Activated naive CD8-positive, alpha-beta T cell treated with anti-CD3 and anti-CD28 coated beads, Interleukin-2, amount 50 U/mL, for 24 hours (primary cell): ENCODE measurements at regions not wholly inside any gene's neighbourhood (a gene's known extent, or its start where the extent isn't known, plus 50 kb on each side); places are given as distances from the start of the nearest gene placed in this dataset.
"Not testable (repeated sequence)": the region's sequence is repeated elsewhere in the genome, so short reads cannot be mapped to it uniquely, and the experiment has no call there.

Experiments used
- ATAC-seq: fragments of 150-1000 bp; cut with Tn5 transposase; one replicate; pipeline ENCODE4 v1.10.0; 2021
- DNase-seq: peaks from one replicate; pipeline ENCODE4 v3.0.0; 2021
- H3K27ac Mint-ChIP-seq: one replicate; pipeline ENCODE4 v1.8.0; 2021; ENCODE audit warnings: mild to moderate bottlenecking, mixed read lengths
- H3K27me3 Mint-ChIP-seq: one replicate; pipeline ENCODE4 v1.8.0; 2021; ENCODE audit warnings: mixed read lengths
- H3K36me3 Mint-ChIP-seq: one replicate; pipeline ENCODE4 v1.8.0; 2021; ENCODE audit warnings: low read depth, mixed read lengths
- H3K4me1 Mint-ChIP-seq: one replicate; pipeline ENCODE4 v1.8.0; 2021; ENCODE audit warnings: mixed read lengths
- H3K4me3 Mint-ChIP-seq: one replicate; pipeline ENCODE4 v1.8.0; 2021; ENCODE audit warnings: mild to moderate bottlenecking, moderate library complexity, mixed read lengths
- H3K9me3 Mint-ChIP-seq: one replicate; pipeline ENCODE4 v1.8.0; 2021; ENCODE audit warnings: mixed read lengths

DNA sequence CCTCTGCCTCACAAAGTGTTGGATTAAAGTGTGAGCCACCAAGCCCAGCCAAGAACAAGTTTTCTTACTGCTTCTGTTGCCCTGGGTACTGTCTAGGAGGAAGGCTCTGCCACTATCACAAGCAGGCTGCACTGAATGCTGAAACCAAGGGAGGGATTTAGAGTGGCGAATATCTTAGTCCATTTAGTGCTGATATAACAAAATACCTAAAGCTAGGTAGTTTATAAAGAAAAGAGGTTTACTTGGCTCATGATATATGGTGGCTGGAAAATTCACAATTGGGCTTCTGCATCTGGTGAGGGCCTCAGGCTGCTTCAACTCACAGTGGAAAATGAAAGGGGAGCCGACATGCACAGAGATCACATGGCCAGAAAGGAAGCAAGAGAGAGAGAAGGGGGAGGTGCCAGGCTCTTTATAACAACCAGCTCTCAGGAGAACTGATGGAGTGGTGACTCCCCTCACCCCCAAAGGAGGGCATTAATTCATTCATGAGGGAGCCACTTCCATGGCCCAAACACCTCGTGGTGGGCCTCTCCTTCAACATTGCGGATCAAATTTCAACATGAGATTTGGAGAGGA is 146.0 kb upstream of the SERPINE2 start:
- no peaks in the 10 kb centered on the region for H3K9me3 Mint-ChIP-seq
- H3K27me3 Mint-ChIP-seq, result no peaks in the 10 kb centered on the region
- H3K36me3 Mint-ChIP-seq, result no peaks in the 10 kb centered on the region
- ATAC-seq, result no peak
- no peak overlapping the region for H3K4me3 Mint-ChIP-seq
- H3K27ac Mint-ChIP-seq, result no peak overlapping the region
- no peak for DNase-seq
- H3K4me1 Mint-ChIP-seq, result no peaks in the 10 kb centered on the region

DNA sequence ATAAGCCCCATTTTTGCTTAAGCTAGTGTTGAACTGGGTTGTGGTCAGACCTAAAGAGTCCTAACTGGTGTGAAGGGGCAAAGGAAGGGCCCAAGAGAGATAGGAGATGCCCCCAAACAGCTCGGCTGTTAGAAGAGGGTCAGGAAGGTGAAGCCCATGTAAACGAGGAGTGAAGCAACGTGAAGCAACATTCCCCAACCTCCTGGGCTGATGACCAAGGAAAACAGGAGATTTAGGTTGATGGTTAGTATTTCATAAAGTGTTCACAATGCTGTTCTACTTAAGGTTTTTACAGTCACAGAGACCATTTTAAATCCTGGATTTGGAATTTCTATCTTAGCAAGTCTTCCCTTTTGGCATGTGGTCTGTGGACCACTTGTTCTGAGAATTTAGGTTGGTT is 144.0 kb upstream of the SERPINE2 start:
- Mint-ChIP-seq H3K27ac (no peak overlapping the region), H3K9me3 (no peaks in the 10 kb centered on the region)
- no peak for DNase-seq

DNA sequence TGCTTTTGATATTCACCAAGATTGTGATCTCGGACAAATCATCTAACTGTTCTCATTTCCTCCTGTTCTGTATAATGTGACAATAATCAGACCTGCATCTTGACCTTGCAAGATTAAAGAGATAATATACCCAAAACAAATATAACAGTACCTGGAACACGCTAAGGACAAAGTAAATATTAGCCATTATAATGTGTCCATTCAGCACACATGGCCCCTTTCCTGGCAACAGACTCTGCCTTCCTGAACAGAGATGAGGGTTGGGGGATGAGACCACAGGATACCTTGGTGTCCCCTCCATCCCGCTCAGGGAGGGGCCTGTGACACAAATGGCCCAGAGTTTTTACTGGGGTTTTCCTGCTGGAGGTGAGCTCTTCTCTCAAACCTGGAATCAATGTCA is 143.4 kb upstream of the SERPINE2 start:
- Mint-ChIP-seq H3K9me3 (no peaks in the 10 kb centered on the region), H3K27me3 (no peaks in the 10 kb centered on the region), H3K27ac (no peak overlapping the region), H3K4me1 (no peaks in the 10 kb centered on the region), H3K4me3 (no peak overlapping the region), H3K36me3 (no peaks in the 10 kb centered on the region)
- DNase-seq (no peak), ATAC-seq (no peak)

More for the DNA sequence above, 144.0 kb upstream of the SERPINE2 start:
- H3K27me3 Mint-ChIP-seq, result no peaks in the 10 kb centered on the region
- ATAC-seq, result no peak
- H3K4me3 Mint-ChIP-seq, result no peak overlapping the region
- H3K36me3 Mint-ChIP-seq, result no peaks in the 10 kb centered on the region
- no peaks in the 10 kb centered on the region for H3K4me1 Mint-ChIP-seq

DNA sequence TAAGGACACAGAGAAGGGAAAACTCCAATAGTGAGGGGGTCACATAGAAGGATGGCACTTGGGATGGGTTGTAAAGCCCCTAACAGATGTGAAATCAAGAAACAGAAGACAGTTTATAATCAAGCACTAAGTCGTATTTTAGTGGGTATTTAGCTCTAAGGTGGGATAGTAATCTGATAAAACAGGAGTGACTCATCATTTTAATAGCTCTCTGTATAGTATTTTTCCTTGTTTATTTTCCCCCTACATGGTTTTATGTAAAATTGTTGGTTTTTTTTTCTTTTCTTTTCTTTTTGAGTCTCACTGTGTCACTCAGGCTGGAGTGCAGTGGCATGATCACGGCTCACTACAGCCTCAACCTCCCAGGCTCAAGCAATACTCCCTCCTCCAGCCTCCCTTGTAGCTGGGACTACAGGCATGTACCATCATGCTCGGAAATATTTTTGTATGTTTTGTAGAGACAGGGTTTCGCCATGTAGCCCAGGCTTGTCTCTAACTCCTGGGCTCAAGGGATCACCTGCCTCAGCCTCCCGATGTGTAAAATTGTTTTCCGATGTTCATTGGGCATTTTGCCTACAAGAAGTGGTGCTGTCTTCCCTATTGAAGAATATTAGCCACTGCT is 142.6 kb upstream of the SERPINE2 start:
- H3K36me3 Mint-ChIP-seq, result no peaks in the 10 kb centered on the region
- no peak overlapping the region for H3K4me3 Mint-ChIP-seq
- no peaks in the 10 kb centered on the region for H3K27me3 Mint-ChIP-seq
- no peak overlapping the region for H3K27ac Mint-ChIP-seq
- ATAC-seq (no peak), DNase-seq (no peak)
- H3K4me1 Mint-ChIP-seq, result no peaks in the 10 kb centered on the region
- H3K9me3 Mint-ChIP-seq, result no peaks in the 10 kb centered on the region

DNA sequence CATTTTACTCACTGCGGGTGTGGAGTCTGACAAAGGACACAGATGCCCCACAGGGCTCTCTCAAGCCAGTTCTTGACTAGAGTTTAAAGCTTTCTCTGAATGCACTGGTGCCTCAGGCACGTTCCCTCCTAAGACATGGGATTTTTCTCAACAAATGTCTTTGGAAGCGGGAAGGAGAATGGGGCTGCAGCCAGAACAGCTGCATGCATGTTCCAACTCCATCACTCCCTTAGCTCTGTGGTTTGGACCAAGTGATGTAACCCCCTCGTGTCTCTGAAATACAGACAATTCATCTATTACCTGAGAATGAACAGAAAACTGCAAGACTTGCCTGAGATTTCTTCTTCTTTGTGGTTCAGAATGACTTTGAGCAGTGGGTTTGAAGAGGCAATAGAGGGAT is 141.7 kb upstream of the SERPINE2 start:
- ATAC-seq, result no peak
- Mint-ChIP-seq H3K4me1 (no peaks in the 10 kb centered on the region), H3K27me3 (no peaks in the 10 kb centered on the region), H3K36me3 (no peaks in the 10 kb centered on the region), H3K4me3 (no peak overlapping the region), H3K27ac (no peak overlapping the region), H3K9me3 (no peaks in the 10 kb centered on the region)
- no peak for DNase-seq

DNA sequence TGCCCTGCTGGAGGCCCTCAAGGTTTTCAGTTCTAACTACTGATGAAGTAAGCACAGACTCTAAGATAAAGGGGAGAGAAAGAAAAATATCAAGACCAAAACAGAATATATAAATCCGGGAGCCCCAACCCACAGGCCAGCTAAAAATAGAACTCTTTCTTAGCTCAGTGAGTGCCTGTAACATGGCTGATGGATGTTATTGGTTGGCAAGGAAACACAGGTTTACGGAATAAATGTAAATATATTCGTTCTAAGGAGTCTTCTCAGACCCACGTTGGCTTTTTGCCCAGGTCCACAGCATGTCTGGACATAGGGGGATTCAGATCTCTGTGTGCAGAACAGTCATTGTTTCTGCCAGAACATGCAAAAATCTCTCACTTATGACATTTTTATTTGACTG is 139.0 kb upstream of the SERPINE2 start:
- Mint-ChIP-seq H3K27me3 (no peaks in the 10 kb centered on the region), H3K4me3 (no peak overlapping the region), H3K4me1 (no peaks in the 10 kb centered on the region), H3K9me3 (no peaks in the 10 kb centered on the region), H3K27ac (no peak overlapping the region), H3K36me3 (no peaks in the 10 kb centered on the region)
- DNase-seq (no peak), ATAC-seq (no peak)

DNA sequence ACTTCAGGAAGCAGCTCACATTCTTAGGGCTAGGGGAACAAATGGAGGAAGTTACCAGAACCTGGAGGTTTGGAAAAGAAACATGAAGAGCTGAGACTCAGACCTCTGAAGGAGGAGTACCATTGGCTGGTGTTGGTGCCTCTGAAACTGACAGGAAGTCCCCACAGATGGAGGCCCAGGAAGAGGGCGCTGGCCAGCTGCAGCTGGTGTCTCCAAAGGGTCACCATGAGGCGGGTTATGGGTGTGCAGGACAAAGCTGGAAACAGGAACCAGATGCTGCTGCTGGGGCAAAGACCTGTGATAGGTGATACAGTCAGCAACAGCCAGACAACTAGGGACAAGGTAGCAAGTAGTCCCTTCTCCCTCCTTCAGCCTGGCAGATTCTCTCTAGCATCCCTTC is 136.5 kb upstream of the SERPINE2 start:
- no peaks in the 10 kb centered on the region for H3K9me3 Mint-ChIP-seq
- H3K27ac Mint-ChIP-seq, result no peak overlapping the region
- no peaks in the 10 kb centered on the region for H3K36me3 Mint-ChIP-seq
- H3K27me3 Mint-ChIP-seq, result no peaks in the 10 kb centered on the region
- H3K4me1 Mint-ChIP-seq, result no peaks in the 10 kb centered on the region
- H3K4me3 Mint-ChIP-seq, result no peak overlapping the region
- ATAC-seq (peak; percentile 28), DNase-seq (no peak)

DNA sequence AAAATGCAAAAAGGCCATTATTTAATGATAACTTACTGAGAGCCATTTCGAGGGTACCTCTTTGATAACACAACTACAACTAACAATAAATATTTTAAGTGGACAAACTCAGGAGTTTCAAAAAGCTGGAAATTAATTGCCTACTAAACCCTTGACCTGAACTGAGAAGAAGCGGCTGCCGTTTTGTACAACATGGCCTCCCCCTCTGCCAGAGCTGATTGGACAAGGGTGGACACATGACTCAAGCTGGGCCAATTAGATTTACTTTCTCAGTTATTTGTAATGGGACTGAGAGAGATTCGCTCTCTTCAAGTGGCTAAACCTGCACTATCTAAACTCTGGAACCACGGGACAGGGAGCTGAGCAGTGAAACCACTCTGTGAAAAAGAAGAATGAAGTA is 135.9 kb upstream of the SERPINE2 start:
- no peak overlapping the region for H3K27ac Mint-ChIP-seq
- no peak overlapping the region for H3K4me3 Mint-ChIP-seq
- no peaks in the 10 kb centered on the region for H3K27me3 Mint-ChIP-seq
- H3K36me3 Mint-ChIP-seq, result no peaks in the 10 kb centered on the region
- ATAC-seq (no peak), DNase-seq (no peak)
- H3K4me1 Mint-ChIP-seq, result no peaks in the 10 kb centered on the region
- H3K9me3 Mint-ChIP-seq, result no peaks in the 10 kb centered on the region

DNA sequence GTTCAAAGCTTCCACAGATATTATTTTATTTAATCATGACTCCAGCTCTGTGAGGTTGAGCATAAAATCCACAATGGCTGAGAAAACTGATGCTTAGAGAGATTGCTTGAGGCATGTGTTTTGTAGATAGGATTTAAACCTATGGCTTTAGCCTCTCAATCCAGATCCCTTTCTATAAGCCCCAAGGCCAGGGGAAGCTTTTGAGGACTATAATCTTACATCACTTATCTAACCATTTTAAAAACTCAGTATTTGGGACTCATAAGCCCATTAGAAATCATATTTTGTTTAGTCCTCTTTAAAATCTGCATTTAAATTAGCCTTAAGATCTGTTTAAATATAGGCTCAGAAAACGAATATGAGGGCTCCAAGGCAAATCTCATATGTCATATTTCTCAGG is 135.4 kb upstream of the SERPINE2 start:
- no peaks in the 10 kb centered on the region for H3K9me3 Mint-ChIP-seq
- H3K4me3 Mint-ChIP-seq, result no peak overlapping the region
- no peak for ATAC-seq
- H3K27me3 Mint-ChIP-seq, result no peaks in the 10 kb centered on the region
- no peak for DNase-seq
- H3K36me3 Mint-ChIP-seq, result no peaks in the 10 kb centered on the region
- no peaks in the 10 kb centered on the region for H3K4me1 Mint-ChIP-seq
- H3K27ac Mint-ChIP-seq, result no peak overlapping the region

DNA sequence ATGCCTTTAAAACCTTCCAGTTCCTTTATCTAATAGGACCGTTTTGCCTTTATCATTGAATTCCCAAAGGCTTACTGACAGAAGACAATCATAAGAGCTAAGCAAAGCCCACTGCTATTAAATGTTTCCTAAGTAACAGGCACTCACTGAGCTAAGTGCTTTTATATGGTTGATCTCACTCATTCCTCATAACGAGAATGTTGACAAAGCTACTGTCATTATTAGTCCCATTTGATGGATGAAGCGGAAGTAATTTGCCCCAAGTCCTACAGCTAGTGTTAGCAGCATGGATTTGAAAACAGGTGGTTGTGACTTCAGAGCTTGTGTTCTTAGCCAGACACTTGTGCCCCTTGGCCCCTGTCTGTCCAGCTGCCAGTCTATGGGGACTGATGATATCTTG is 134.8 kb upstream of the SERPINE2 start:
- ATAC-seq, result no peak
- Mint-ChIP-seq H3K36me3 (no peaks in the 10 kb centered on the region), H3K9me3 (no peaks in the 10 kb centered on the region), H3K27me3 (no peaks in the 10 kb centered on the region), H3K4me3 (no peak overlapping the region), H3K4me1 (no peaks in the 10 kb centered on the region), H3K27ac (no peak overlapping the region)
- no peak for DNase-seq

DNA sequence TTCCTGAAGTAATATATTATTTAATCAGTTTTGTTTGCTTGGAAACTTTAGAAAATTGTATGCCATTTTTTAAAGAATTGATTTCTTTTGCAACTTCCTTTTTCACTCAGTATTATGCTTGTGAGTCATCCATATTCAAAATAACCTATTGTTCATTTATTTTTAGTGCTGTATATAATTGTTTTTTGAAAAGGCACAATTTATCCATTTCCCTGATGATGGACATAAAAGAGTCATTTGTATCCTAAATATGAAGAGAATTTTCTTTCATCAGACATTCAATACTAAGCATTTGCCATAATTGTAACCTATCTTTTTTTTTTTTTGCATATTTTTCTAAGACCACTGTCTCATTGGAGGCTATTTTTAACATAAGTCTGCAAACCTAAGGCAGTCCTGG is 134.1 kb upstream of the SERPINE2 start:
- Mint-ChIP-seq H3K27me3 (no peaks in the 10 kb centered on the region), H3K36me3 (no peaks in the 10 kb centered on the region), H3K4me3 (no peak overlapping the region), H3K4me1 (no peaks in the 10 kb centered on the region), H3K9me3 (no peaks in the 10 kb centered on the region), H3K27ac (no peak overlapping the region)
- ATAC-seq, result no peak
- DNase-seq, result no peak

DNA sequence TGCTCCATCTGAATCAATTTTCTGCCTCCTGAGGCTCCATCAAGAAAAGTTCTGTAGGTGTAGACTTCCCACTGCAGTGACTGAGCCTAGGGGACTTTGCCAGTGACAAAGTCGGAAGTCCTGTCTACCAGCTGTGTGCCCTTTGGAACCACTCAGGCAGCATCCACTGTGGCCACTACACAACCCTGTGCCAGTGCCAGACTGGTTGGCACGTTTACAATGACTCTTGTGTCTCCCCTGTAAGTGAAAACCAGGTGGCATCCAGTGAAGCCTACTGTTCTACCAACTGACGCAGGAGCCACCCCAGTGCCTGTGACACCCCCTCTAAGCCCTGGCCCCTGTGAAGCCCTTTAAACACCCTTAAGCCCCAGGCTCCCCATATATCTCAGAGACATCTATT is 132.1 kb upstream of the SERPINE2 start:
- Mint-ChIP-seq H3K27me3 (no peaks in the 10 kb centered on the region), H3K9me3 (no peaks in the 10 kb centered on the region), H3K36me3 (no peaks in the 10 kb centered on the region), H3K27ac (no peak overlapping the region), H3K4me1 (no peaks in the 10 kb centered on the region), H3K4me3 (no peak overlapping the region)
- no peak for ATAC-seq
- DNase-seq, result no peak

DNA sequence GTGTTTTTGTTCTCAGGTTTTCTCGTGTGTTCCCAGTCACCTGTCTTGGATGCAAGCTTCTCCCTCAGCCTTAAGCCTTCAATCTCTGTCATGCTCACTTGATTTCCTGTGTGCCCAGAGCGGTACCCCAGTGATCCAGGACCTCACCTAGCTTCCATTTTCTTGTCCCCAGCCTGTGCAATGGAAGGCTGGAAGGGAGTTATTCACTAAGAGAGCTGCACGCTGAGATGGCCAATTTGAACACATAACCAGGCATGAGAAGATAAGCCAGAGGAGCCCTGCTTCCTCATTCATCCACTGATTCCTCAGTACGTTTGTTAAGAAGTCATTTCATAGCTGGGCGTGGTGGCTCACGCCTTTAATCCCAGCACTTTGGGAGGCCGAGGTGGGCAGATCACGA is 130.8 kb upstream of the SERPINE2 start:
- no peaks in the 10 kb centered on the region for H3K36me3 Mint-ChIP-seq
- no peak for ATAC-seq
- H3K4me1 Mint-ChIP-seq, result no peaks in the 10 kb centered on the region
- no peak for DNase-seq
- no peak overlapping the region for H3K4me3 Mint-ChIP-seq
- H3K27me3 Mint-ChIP-seq, result peaks cover 4% of the 10 kb centered on the region
- H3K27ac Mint-ChIP-seq, result no peak overlapping the region
- H3K9me3 Mint-ChIP-seq, result no peaks in the 10 kb centered on the region

DNA sequence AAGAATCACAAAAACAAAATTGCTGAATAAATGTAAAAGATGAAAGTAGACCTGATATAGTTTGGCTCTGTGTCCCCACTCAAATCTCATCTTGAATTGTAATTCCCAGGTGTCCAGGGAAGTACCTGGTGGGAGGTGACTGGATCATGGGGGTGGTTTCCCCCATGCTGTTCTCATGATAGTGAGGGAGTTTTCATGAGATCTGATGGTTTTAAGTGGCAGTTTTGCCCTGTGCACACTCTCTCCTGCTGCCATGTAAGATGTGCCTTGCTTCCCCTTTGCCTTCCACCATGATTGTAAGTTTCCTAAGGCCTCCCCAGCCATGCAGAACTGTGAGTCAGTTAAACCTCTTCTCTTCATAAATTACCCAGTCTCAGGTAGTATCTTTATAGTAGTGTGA is 128.7 kb upstream of the SERPINE2 start:
- H3K4me3 Mint-ChIP-seq, H3K27ac Mint-ChIP-seq, H3K4me1 Mint-ChIP-seq, DNase-seq, ATAC-seq, H3K9me3 Mint-ChIP-seq, H3K36me3 Mint-ChIP-seq: not testable (repeated sequence)
- H3K27me3 Mint-ChIP-seq, result peaks cover 12% of the 10 kb centered on the region

DNA sequence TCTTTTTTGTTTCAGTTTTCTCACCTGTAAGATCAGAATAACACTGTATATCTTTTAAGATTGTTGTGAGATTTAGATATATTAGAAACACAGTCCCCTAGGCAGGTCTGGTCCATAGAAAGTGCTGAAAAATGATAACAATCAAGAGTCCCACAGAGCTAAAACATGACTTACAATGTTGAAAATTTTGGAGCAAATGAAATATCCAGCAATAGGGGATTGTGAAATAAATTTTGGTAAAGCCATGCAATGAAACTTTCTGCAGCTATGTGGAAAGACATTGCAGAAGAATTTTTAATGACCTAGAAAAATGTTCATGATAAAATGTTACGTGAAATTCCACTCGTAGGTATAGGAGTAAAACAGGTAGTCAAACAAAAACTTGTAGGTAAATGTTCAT is 127.6 kb upstream of the SERPINE2 start:
- H3K36me3 Mint-ChIP-seq, result no peaks in the 10 kb centered on the region
- no peaks in the 10 kb centered on the region for H3K4me1 Mint-ChIP-seq
- DNase-seq, result no peak
- ATAC-seq, result no peak
- H3K27ac Mint-ChIP-seq, result no peak overlapping the region
- no peak overlapping the region for H3K4me3 Mint-ChIP-seq
- H3K27me3 Mint-ChIP-seq, result peaks cover 12% of the 10 kb centered on the region
- H3K9me3 Mint-ChIP-seq, result no peaks in the 10 kb centered on the region

DNA sequence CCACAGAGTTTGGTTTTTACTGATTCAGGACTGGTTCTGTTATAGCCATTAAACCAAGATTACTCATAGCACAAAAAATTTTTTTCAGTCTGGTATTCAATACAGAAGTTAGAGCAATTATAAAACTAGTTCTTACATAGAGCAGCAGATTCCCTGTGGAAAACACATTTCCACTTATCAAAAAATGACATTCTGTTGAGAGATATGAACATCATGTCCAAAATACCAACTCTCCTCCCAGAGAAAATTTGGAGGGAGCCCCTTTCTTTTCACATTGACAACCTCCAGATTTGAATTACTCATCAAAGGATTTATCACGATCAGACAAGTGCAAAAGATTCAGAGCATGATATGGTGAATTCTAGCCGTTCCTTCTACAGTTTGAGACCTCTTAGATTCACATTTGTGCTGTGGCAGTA is 126.8 kb upstream of the SERPINE2 start:
- Mint-ChIP-seq H3K4me3 (no peak overlapping the region), H3K27ac (no peak overlapping the region), H3K9me3 (no peaks in the 10 kb centered on the region), H3K36me3 (no peaks in the 10 kb centered on the region), H3K27me3 (peaks cover 12% of the 10 kb centered on the region), H3K4me1 (no peaks in the 10 kb centered on the region)
- no peak for DNase-seq
- ATAC-seq, result no peak
